Right lobe of liver (tissue), 6 donors: ENCODE measurements at regions not wholly inside any gene's neighbourhood (a gene's known extent, or its start where the extent isn't known, plus 50 kb on each side); places are given as distances from the start of the nearest gene placed in this dataset.

ENCODE experiments used
- ATAC-seq, 4 donors: fragments of 200-7000 bp; cut with Tn5 transposase; one replicate each; pipeline ENCODE4 v1.9.1; 2020; ENCODE audit warnings: mild to moderate bottlenecking in 4 of 4, moderate library complexity in 4 of 4
- DNase-seq, 3 donors: peaks; one replicate each; pipeline ENCODE4 v3.0.0-alpha.2; 2020
- H3K27ac ChIP-seq, 3 donors: fragments of 200-600 bp; one replicate each; pipeline ENCODE4 v1.8.0; 2022
- H3K27me3 ChIP-seq, 2 donors: fragments of 200-600 bp; one replicate each; pipeline ENCODE4 v1.8.0; 2022
- H3K36me3 ChIP-seq, 4 donors: fragments of 200-600 bp; sonication (generic) in 1 of 4; one replicate each; pipeline versions ENCODE4 v1.5.1 to v1.8.0; 2017 to 2022; ENCODE audit warnings: control low read depth in 1 of 4
- H3K4me1 ChIP-seq, 4 donors: fragments of 200-600 bp; sonication (generic) in 1 of 4; one replicate each; pipeline versions ENCODE4 v1.5.1 to v1.8.0; 2017 to 2022; ENCODE audit warnings: control low read depth in 1 of 4
- H3K4me3 ChIP-seq, 3 donors: fragments of 200-600 bp; one replicate each; pipeline ENCODE4 v1.8.0; 2022
- H3K9me3 ChIP-seq, 4 donors: fragments of 200-600 bp; sonication (generic) in 1 of 4; one replicate each; pipeline versions ENCODE4 v1.5.1 to v1.8.0; 2017 to 2022; ENCODE audit warnings: control low read depth in 1 of 4
- CTCF ChIP-seq, 4 donors: fragments of 200-600 bp in 3 of 4; fragments of 450-650 bp in 1 of 4; IDR thresholded peaks; one replicate each; pipeline versions ENCODE4 v1.5.1 to v1.8.0; 2016 to 2022; ENCODE audit warnings: antibody characterized with exemption in 4 of 4, mild to moderate bottlenecking in 2 of 4
- POLR2A ChIP-seq: fragments of 450-650 bp; IDR thresholded peaks from one replicate; pipeline ENCODE4 v1.6.1; 2017; ENCODE audit warnings: antibody characterized with exemption, mild to moderate bottlenecking
- WGBS: methylation state at CpG from one replicate; pipeline ENCODE4 v1.1.6; 2018; ENCODE audit warnings: low coverage, low lambda C conversion rate; ENCODE audit not compliant: insufficient coverage; ENCODE audit errors: missing lambda C conversion rate; 5-methylcytosine and 5-hydroxymethylcytosine counted together
- intact Hi-C, 2 donors: fragments of 100-400 bp; cut with DNase I; formaldehyde crosslinking; loops; one replicate each; pipeline versions ENCODE4 v1.11.2 to v1.14.1; 2022
- donor health status: DM: no; HTN: yes; CAD: no.
- donor health status: DM: no; HTN: no; CAD: no.
- donor health status: DM: no; HTN: no; CAD: no.
- donor health status: DM: no; HTN: yes; CAD: no.
- donor health status: DM: no; HTN: yes; CAD: no.

GRCh38 chr16:65543781-65544740 is 422.2 kb upstream of the CDH11 start:
- Histone ChIP-seq H3K4me3 (no peak overlapping the region), H3K27me3 (no peaks in the 10 kb centered on the region), H3K9me3 (no peaks in the 10 kb centered on the region), H3K36me3 (no peaks in the 10 kb centered on the region), H3K4me1 (no peaks in the 10 kb centered on the region), H3K27ac (no peak overlapping the region)
- TF ChIP-seq CTCF (IDR thresholded peaks at IDR 0.05): no peak
- TF ChIP-seq POLR2A: no peak
- WGBS: 46% methylated on average over 5 of the region's 5 CpGs
- no peak for DNase-seq
- no peak for ATAC-seq
- intact Hi-C loops: no loop called here

GRCh38 chr16:65541646-65542045 is 419.8 kb upstream of the CDH11 start:
- intact Hi-C loops: no loop called here
- TF ChIP-seq CTCF (IDR thresholded peaks at IDR 0.05) (no peak), POLR2A (no peak)
- H3K36me3 ChIP-seq: no peaks in the 10 kb centered on the region
- ATAC-seq: no peak
- H3K27ac ChIP-seq: no peak overlapping the region
- no peak overlapping the region for H3K4me3 ChIP-seq
- no peaks in the 10 kb centered on the region for H3K27me3 ChIP-seq
- H3K4me1 ChIP-seq: no peaks in the 10 kb centered on the region
- H3K9me3 ChIP-seq: no peaks in the 10 kb centered on the region
- 84% methylated on average over 1 of the region's 1 CpG for WGBS
- no peak for DNase-seq

- Histone ChIP-seq H3K27me3 (no peaks in the 10 kb centered on the region), H3K36me3 (no peaks in the 10 kb centered on the region), H3K27ac (no peak overlapping the region), H3K9me3 (no peaks in the 10 kb centered on the region), H3K4me3 (no peak overlapping the region), H3K4me1 (no peaks in the 10 kb centered on the region)
- no peak for ATAC-seq
- TF ChIP-seq POLR2A: no peak
- no peak for TF ChIP-seq CTCF (IDR thresholded peaks at IDR 0.05)
- intact Hi-C loops: no loop called here
- no peak for DNase-seq
These were observed 419.0 kb upstream of the CDH11 start for GRCh38 chr16:65540901-65541300.

GRCh38 chr16:65538976-65539375 is 417.1 kb upstream of the CDH11 start:
- Histone ChIP-seq H3K36me3 (no peaks in the 10 kb centered on the region), H3K4me3 (no peak overlapping the region), H3K27me3 (no peaks in the 10 kb centered on the region), H3K27ac (no peak overlapping the region), H3K9me3 (no peaks in the 10 kb centered on the region), H3K4me1 (no peaks in the 10 kb centered on the region)
- intact Hi-C loops: no loop called here
- DNase-seq (no peak), ATAC-seq (no peak)
- WGBS: 41% methylated on average over 3 of the region's 3 CpGs
- TF ChIP-seq POLR2A: no peak
- no peak for TF ChIP-seq CTCF (IDR thresholded peaks at IDR 0.05)
